ENCODE measurements at regions not wholly inside any gene's neighbourhood (a gene's known extent, or its start where the extent isn't known, plus 50 kb on each side); places are given as distances from the start of the nearest gene placed in this dataset.

GRCh38 chr15:28783873-28784272 lies 64.6 kb downstream of the GOLGA6L7 start:
- Histone ChIP-seq H3K36me3 (ENCODE audit: control insufficient read depth, insufficient read depth, low read length) (no peaks in the 10 kb centered on the region), H3K27ac (ENCODE audit: extremely low read depth, low read depth, low read length) (no peak overlapping the region), H4K20me1 (replicated peaks; ENCODE audit: control insufficient read depth, insufficient read depth, low read length) (no peaks in the 10 kb centered on the region), H3K4me1 (replicated peaks in 1 of 2; ENCODE audit: control insufficient read depth in 2 of 2, insufficient read depth in 2 of 2, low read length in 2 of 2) (peaks cover 0 to 8% of the 10 kb centered on the region in 2 experiments; a peak in 2 of 5 replicates), H3K9me1 (ENCODE audit: control insufficient read depth, insufficient read depth, low read length) (no peaks in the 10 kb centered on the region), H3K4me3 (no peak overlapping the region), H3K9ac (ENCODE audit: insufficient read depth in 1 of 2, low read depth in 2 of 2, low read length in 2 of 2) (no peak overlapping the region), H3K9me3 (replicated peaks; ENCODE audit: control insufficient read depth, insufficient read depth, low read depth, low read length) (no peaks in the 10 kb centered on the region), H3K4me2 (ENCODE audit: insufficient read depth, low read length) (no peak overlapping the region), H2AFZ (ENCODE audit: low read depth, low read length) (no peak overlapping the region), H3K79me2 (ENCODE audit: control insufficient read depth, insufficient read depth, low read length) (no peaks in the 10 kb centered on the region), H3K27me3 (ENCODE audit: control insufficient read depth in 2 of 2, insufficient read depth in 2 of 2, low read length in 2 of 2) (no peaks in the 10 kb centered on the region)
- ChIA-PET CTCF (ENCODE audit: low intra/inter-chr PET ratio) (no interaction called here), POLR2A (no interaction called here)
- BruUV-seq (replicated peaks): no TSS peak
- 94% methylated on average over 7 of the region's 20 CpGs for WGBS (ENCODE audit: insufficient coverage, low coverage, missing lambda C conversion rate)
- DNase-seq (ENCODE audit: extremely low read depth in 1 of 4, low spot score in 3 of 4) (no peak), FAIRE-seq (no peak), ATAC-seq (no peak)
- in situ Hi-C loops (cut with MboI) (no loop called here), intact Hi-C loops (cut with micrococcal nuclease) (no loop called here)
- TF ChIP-seq CBX3 (IDR thresholded peaks at IDR 0.05; ENCODE audit: borderline replicate concordance in 1 of 2, low read length in 2 of 2) (no peak), ZNF445 (CRISPR knock-in tag; IDR thresholded peaks at IDR 0.05; ENCODE audit: low read depth) (no peak), MCM7 (IDR thresholded peaks at IDR 0.05) (no peak), SRSF1 (IDR thresholded peaks at IDR 0.05; ENCODE audit: low read depth, low read length) (no peak), ASH1L (IDR thresholded peaks at IDR 0.05; ENCODE audit: borderline replicate concordance, low read depth, partially characterized antibody) (no peak), CHD7 (IDR thresholded peaks at IDR 0.05; ENCODE audit: low read depth, low read length) (no peak), SMARCC2 (IDR thresholded peaks at IDR 0.05; ENCODE audit: low read depth) (no peak), ZNF444 (CRISPR knock-in tag; IDR thresholded peaks at IDR 0.05) (no peak), ELF2 (CRISPR knock-in tag; IDR thresholded peaks at IDR 0.05) (no peak)
- TF ChIP-seq, protein P1, sequence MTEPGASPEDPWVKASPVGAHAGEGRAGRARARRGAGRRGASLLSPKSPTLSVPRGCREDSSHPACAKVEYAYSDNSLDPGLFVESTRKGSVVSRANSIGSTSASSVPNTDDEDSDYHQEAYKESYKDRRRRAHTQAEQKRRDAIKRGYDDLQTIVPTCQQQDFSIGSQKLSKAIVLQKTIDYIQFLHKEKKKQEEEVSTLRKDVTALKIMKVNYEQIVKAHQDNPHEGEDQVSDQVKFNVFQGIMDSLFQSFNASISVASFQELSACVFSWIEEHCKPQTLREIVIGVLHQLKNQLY (CRISPR knock-in tag; conservative IDR thresholded peaks at IDR 0.05): no peak

Data from K562 (cell line).